HG03066 (cell line): ENCODE measurements at regions not wholly inside any gene's neighbourhood (a gene's known extent, or its start where the extent isn't known, plus 50 kb on each side); places are given as distances from the start of the nearest gene placed in this dataset.

ENCODE experiments used
- ATAC-seq: cut with Tn5 transposase; IDR thresholded peaks from one replicate; pipeline ENCODE4 v1.9.1; 2021; ENCODE audit warnings: low read depth; ENCODE audit not compliant: unreplicated experiment

DNA sequence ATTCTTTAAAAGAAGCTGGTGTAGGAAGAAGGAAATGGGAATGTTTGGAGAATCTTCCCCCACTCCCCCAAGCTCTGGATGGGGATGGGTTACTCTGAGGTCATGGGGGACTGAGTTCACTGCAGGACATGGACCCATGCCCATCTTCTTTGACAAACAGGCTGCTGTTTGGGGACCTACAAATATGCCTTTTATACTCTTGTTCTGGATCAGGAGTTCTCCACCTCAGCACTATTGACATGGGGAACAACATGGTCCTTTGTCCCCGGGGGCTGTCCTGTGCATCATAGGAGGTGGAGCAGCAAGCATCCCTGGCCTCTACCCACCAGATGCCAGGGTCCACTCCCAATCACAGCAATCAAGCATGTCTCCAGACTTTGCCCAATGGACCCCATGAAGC lies 365.8 kb upstream of the C1orf174 start:
- ATAC-seq: no peak

DNA sequence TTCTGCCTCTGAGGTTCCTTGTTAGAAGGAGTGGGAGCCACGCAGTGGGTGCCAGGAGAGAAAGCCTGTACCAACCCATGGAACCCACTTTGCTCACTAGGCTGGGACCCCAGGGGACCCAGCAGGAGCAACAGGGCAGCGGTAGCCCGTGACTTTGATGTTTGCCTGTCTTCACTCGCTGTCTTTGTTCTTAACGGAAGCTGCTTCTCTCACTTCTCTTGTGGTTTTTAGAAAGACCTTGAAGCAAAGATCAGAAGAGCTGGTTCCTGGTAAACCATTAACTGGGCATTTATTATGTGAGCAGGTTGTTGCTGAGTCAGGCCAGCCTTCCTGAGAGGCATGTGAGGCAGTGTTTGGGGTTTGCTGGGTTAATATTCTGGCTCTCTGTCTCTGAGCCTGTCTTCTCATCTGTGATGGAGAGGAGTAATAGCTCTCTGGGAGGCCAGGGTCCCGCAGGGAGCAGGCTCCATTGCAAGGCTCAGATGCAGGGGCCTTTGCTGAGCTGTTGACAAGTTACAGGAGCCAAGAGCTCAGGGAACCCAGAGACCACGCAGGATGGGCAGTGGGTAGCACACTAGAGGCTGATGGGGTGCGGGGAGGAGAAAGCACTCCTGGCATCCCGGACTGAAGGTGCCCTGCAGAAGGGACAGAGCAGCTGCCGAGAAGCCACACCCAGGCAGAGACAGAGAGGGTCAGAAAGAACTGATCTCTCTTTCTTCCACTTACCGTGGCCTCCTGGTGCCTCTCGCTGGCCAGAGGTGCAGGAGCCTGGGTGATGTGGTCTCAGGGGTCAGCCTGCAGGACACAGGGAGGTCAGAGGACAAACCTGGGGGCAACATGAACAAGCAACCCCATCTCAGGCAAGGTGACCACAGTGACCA lies 367.5 kb upstream of the C1orf174 start:
- peak; percentile 85 for ATAC-seq

DNA sequence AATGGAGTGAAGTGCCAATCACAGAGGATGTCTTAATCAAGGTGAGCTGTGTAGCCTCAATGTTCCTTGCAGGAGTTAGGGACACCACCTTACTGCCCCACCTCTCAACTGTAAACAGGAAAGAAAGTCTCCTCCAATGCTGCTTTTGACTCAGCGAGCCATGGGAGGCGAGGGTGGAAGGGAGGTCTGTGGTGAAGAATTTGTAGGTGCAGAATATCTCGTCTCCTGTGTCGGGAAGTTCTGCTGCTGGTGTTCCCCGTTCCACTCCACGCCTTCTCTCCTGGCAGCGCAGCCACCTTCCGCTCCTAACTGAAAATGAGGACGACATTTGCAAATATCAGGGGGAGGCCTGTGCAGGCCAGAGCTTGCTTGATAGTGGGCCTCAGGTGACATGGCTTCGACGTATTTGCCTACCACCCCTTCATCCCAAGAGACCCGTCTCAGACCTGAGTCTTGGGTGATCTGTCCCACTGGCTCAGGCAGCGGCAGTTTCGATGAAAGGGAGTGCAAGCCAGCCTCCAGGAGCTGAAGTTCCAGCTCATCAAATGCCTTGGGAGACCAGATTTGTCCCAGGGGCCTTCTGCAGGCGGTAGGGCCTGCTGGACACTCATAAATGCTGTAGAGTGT lies 368.3 kb upstream of the C1orf174 start:
- ATAC-seq: peak; percentile 9

- ATAC-seq: no peak
Measured at GRCh38 chr1:4268889-4269284, 368.8 kb upstream of the C1orf174 start.

- no peak for ATAC-seq
Measured at GRCh38 chr1:4269330-4269729, 369.3 kb upstream of the C1orf174 start.

- no peak for ATAC-seq
Measured at GRCh38 chr1:4269952-4270570, 370.0 kb upstream of the C1orf174 start.

- ATAC-seq: no peak
Measured at GRCh38 chr1:4270651-4271337, 370.7 kb upstream of the C1orf174 start.

DNA sequence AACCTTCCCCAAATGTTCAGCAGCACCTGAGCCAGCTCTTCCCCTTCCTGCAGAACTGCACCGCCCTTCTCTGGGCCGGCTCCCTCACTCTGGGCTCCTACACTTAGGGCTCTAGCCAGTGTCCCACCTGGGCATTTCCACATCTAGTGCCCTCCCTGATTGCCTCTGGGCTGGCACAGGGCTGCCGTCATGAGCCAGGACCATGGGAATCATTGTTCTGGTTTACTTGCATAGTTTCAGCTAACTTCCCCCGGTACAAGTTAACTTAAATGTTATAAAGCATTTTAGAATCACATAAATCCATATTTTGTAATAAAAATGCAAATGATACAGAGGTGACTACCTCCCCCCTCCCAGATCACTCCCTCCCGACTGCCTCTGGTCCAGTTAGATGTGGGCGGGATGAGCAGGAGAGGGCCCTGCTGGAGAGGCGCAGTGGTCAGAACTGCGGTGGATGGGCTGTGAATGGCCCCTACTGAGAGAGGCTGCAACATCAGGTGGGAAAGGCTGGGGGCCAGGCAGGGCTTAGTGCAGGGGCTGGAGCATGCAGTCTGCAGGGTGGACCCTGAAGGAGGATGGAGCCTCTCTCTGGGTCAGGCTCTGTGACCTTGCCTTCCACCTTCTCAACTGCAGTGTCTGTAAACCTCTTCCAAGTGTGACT lies 371.4 kb upstream of the C1orf174 start:
- no peak for ATAC-seq

- ATAC-seq: no peak
Measured at GRCh38 chr1:4272568-4272967, 372.5 kb upstream of the C1orf174 start.

DNA sequence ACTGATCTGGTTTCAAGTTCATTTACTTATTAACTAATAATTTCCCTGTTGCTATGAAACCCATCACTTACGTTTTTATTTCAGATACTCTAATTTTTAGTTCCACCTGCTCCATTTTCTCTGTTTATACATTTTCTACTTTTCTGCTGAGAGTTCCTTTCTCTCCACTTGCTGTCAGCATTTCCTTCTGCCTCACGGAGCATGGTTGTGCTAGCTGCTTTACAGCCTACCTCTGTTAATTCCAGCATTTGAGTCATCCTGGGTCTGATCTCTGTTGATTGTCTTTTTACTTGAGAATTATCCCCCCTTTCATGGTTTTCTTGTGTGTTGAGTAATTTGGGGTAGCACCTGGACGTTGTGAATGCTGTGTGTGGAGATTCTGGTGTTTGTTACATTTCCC lies 373.2 kb upstream of the C1orf174 start:
- ATAC-seq: no peak

GRCh38 chr1:4273747-4274146 lies 373.7 kb upstream of the C1orf174 start:
- no peak for ATAC-seq

DNA sequence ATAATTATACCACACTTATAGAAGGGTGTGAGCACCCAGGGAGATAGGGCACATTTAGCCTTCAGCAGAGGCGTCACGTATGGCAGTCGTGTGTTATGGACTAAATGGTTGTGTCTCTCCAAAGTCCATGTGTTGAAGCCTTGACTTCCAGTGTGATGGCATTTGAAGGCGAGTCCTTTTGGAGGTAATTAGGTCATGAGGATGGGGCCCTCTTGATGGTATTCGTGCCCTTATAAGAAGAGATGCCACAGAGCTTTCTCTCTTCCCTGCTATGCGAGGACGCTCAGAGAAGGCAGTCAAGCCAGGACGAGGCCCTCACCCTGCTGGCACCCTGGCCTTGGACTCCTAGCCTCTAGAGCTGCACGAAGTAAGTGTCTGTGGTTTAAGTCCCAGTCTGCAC lies 375.0 kb upstream of the C1orf174 start:
- no peak for ATAC-seq

GRCh38 chr1:4276238-4276637 lies 376.2 kb upstream of the C1orf174 start:
- ATAC-seq: no peak

- ATAC-seq: no peak
Measured at GRCh38 chr1:4277598-4277997, 376.8 kb upstream of the AJAP1 start.

- no peak for ATAC-seq
Measured at GRCh38 chr1:4284976-4285375, 369.4 kb upstream of the AJAP1 start.

- ATAC-seq: no peak
Measured at GRCh38 chr1:4292861-4293260, 361.5 kb upstream of the AJAP1 start.

DNA sequence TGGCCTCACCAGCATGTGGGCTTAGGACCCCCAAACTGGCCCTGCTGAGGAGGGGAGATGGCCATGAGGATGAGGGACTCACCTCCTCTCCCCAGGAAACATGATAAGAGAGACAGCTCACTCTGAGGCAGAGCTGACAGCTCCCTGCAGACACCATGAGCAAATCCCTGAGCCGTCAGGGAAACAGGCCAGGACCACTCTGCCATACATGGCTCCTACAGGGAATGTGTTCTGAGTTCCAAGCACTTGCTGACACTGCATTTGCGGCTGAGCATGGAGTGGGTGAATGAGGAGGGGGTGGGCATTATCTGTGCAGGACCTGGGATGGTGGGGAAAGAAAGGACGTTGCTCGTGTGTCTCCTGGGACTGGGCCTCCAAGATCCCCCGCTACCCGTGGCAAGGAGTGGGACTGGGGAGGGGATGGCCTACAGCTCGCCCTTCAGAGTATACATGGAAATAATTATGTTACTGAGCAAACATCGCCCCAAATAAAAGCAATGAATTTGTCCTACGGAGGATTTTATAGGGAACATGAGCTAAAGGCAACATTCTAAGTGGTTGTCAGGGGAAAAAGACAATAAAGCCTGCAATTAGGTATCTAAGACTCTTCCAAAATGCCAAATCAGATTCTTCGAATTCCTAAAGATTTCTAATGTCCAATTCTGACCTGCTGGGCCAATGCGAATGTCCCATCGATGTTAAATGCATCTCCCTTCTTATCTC lies 355.9 kb upstream of the AJAP1 start:
- ATAC-seq: no peak

- ATAC-seq: no peak
Measured at GRCh38 chr1:4301007-4301406, 353.4 kb upstream of the AJAP1 start.

- ATAC-seq: no peak
Measured at GRCh38 chr1:4303303-4303702, 351.1 kb upstream of the AJAP1 start.
